ENCODE measurements at regions not wholly inside any gene's neighbourhood (a gene's known extent, or its start where the extent isn't known, plus 50 kb on each side); places are given as distances from the start of the nearest gene placed in this dataset.

GRCh38 chr15:96225642-96226259 is 104.7 kb upstream of the NR2F2 start:
- DNase-seq = no peak

- DNase-seq = no peak
These were observed 99.8 kb upstream of the NR2F2 start for GRCh38 chr15:96230526-96231181.

- DNase-seq = no peak
These were observed 98.2 kb upstream of the NR2F2 start for GRCh38 chr15:96232335-96232734.

GRCh38 chr15:96234109-96234892 is 96.2 kb upstream of the NR2F2 start:
- no peak for DNase-seq

GRCh38 chr15:96237002-96237401 is 93.5 kb upstream of the NR2F2 start:
- DNase-seq = no peak

GRCh38 chr15:96242761-96243160 is 87.7 kb upstream of the NR2F2 start:
- no peak for DNase-seq

- no peak for DNase-seq
These were observed 86.8 kb upstream of the NR2F2 start for GRCh38 chr15:96243701-96244100.

GRCh38 chr15:96245252-96245651 is 85.2 kb upstream of the NR2F2 start:
- no peak for DNase-seq

GRCh38 chr15:96246057-96246456 is 84.4 kb upstream of the NR2F2 start:
- DNase-seq = no peak

- DNase-seq = no peak
These were observed 82.7 kb upstream of the NR2F2 start for GRCh38 chr15:96247621-96248305.

GRCh38 chr15:96252148-96252547 is 78.4 kb upstream of the NR2F2 start:
- DNase-seq = no peak

GRCh38 chr15:96253006-96253747 is 77.3 kb upstream of the NR2F2 start:
- no peak for DNase-seq

GRCh38 chr15:96254173-96254572 is 76.3 kb upstream of the NR2F2 start:
- no peak for DNase-seq

GRCh38 chr15:96255599-96255998 is 74.9 kb upstream of the NR2F2 start:
- DNase-seq = no peak

GRCh38 chr15:96261575-96262034 is 68.9 kb upstream of the NR2F2 start:
- no peak for DNase-seq

- DNase-seq = no peak
These were observed 68.4 kb upstream of the NR2F2 start for GRCh38 chr15:96262097-96262496.

GRCh38 chr15:96262549-96263489 is 67.7 kb upstream of the NR2F2 start:
- no peak for DNase-seq

- DNase-seq = no peak
These were observed 66.1 kb upstream of the NR2F2 start for GRCh38 chr15:96264351-96264798.

- no peak for DNase-seq
These were observed 65.5 kb upstream of the NR2F2 start for GRCh38 chr15:96264801-96265515.

- no peak for DNase-seq
These were observed 64.0 kb upstream of the NR2F2 start for GRCh38 chr15:96266456-96266855.

GRCh38 chr15:96267463-96267862 is 63.0 kb upstream of the NR2F2 start:
- no peak for DNase-seq
